Activated T-cell treated with anti-CD3 and anti-CD28 coated beads, Interleukin-2, amount 50 U/mL, for 72 hours (primary cell): ENCODE measurements at regions not wholly inside any gene's neighbourhood (a gene's known extent, or its start where the extent isn't known, plus 50 kb on each side); places are given as distances from the start of the nearest gene placed in this dataset.

Source experiments
- ATAC-seq, 2 donors: fragments of 150-1000 bp; cut with Tn5 transposase; replicated peaks in 1 of 2; 2 replicates each; pipeline ENCODE4 v1.10.0; 2021; ENCODE audit warnings: moderate library complexity in 2 of 2, mild to moderate bottlenecking in 1 of 2
- DNase-seq, 2 donors: peaks; one replicate each; pipeline ENCODE4 v3.0.0; 2021 to 2022; ENCODE audit warnings: mixed read lengths in 1 of 2
- H3K27ac Mint-ChIP-seq: one replicate; pipeline ENCODE4 v1.8.0; 2022; ENCODE audit warnings: mild to moderate bottlenecking, moderate library complexity, mixed read lengths
- H3K27me3 Mint-ChIP-seq: one replicate; pipeline ENCODE4 v1.8.0; 2022; ENCODE audit warnings: low read depth, mixed read lengths
- H3K36me3 Mint-ChIP-seq, 2 donors: one replicate each; pipeline ENCODE4 v1.8.0; 2022; ENCODE audit warnings: mixed read lengths in 2 of 2, mild to moderate bottlenecking in 1 of 2; ENCODE audit not compliant: insufficient read depth in 2 of 2
- H3K4me1 Mint-ChIP-seq: one replicate; pipeline ENCODE4 v1.8.0; 2022; ENCODE audit warnings: low read depth, mixed read lengths
- H3K4me3 Mint-ChIP-seq, 2 donors: one replicate each; pipeline ENCODE4 v1.8.0; 2022; ENCODE audit warnings: mild to moderate bottlenecking in 2 of 2, mixed read lengths in 2 of 2, moderate library complexity in 2 of 2
- H3K9me3 Mint-ChIP-seq, 2 donors: one replicate each; pipeline ENCODE4 v1.8.0; 2022; ENCODE audit warnings: mixed read lengths in 2 of 2

- Mint-ChIP-seq H3K4me3 (no peak overlapping the region), H3K27me3 (peaks cover 6% of the 10 kb centered on the region), H3K36me3 (no peaks in the 10 kb centered on the region), H3K27ac (no peak overlapping the region), H3K4me1 (no peaks in the 10 kb centered on the region), H3K9me3 (no peaks in the 10 kb centered on the region)
- DNase-seq (no peak), ATAC-seq (no peak)
Observed at GRCh38 chr14:38336298-38336697, 80.4 kb upstream of the CLEC14A start.

GRCh38 chr14:38330275-38330674 lies 74.4 kb upstream of the CLEC14A start:
- Mint-ChIP-seq H3K4me3 (no peak overlapping the region), H3K27ac (no peak overlapping the region), H3K36me3 (no peaks in the 10 kb centered on the region), H3K4me1 (no peaks in the 10 kb centered on the region), H3K9me3 (peaks cover 1 to 6% of the 10 kb centered on the region in 2 donors), H3K27me3 (no peaks in the 10 kb centered on the region)
- DNase-seq (no peak), ATAC-seq (no peak)

- H3K27me3 Mint-ChIP-seq = no peaks in the 10 kb centered on the region
- H3K36me3 Mint-ChIP-seq = no peaks in the 10 kb centered on the region
- H3K4me1 Mint-ChIP-seq = no peaks in the 10 kb centered on the region
- DNase-seq = no peak
- ATAC-seq = no peak
- H3K9me3 Mint-ChIP-seq = peaks cover 1 to 6% of the 10 kb centered on the region in 2 donors
- no peak overlapping the region for H3K27ac Mint-ChIP-seq
- H3K4me3 Mint-ChIP-seq = no peak overlapping the region
Observed at GRCh38 chr14:38329246-38329645, 73.4 kb upstream of the CLEC14A start.

GRCh38 chr14:38316922-38317321 lies 61.0 kb upstream of the CLEC14A start:
- DNase-seq (no peak), ATAC-seq (no peak)
- Mint-ChIP-seq H3K36me3 (no peaks in the 10 kb centered on the region), H3K27me3 (peaks cover 8% of the 10 kb centered on the region), H3K4me3 (no peak overlapping the region), H3K4me1 (no peaks in the 10 kb centered on the region), H3K9me3 (no peaks in the 10 kb centered on the region), H3K27ac (no peak overlapping the region)

- no peaks in the 10 kb centered on the region for H3K4me1 Mint-ChIP-seq
- DNase-seq (no peak), ATAC-seq (no peak)
- no peak overlapping the region for H3K4me3 Mint-ChIP-seq
- H3K27ac Mint-ChIP-seq = no peak overlapping the region
- no peaks in the 10 kb centered on the region for H3K36me3 Mint-ChIP-seq
- H3K9me3 Mint-ChIP-seq = no peaks in the 10 kb centered on the region
- no peaks in the 10 kb centered on the region for H3K27me3 Mint-ChIP-seq
Observed at GRCh38 chr14:38311655-38312054, 55.8 kb upstream of the CLEC14A start.

- no peaks in the 10 kb centered on the region for H3K36me3 Mint-ChIP-seq
- no peak overlapping the region for H3K27ac Mint-ChIP-seq
- H3K27me3 Mint-ChIP-seq = no peaks in the 10 kb centered on the region
- H3K4me1 Mint-ChIP-seq = no peaks in the 10 kb centered on the region
- no peak for ATAC-seq
- H3K4me3 Mint-ChIP-seq = no peak overlapping the region
- H3K9me3 Mint-ChIP-seq = no peaks in the 10 kb centered on the region
- no peak for DNase-seq
Observed at GRCh38 chr14:38310420-38310995, 54.6 kb upstream of the CLEC14A start.

- H3K27me3 Mint-ChIP-seq = no peaks in the 10 kb centered on the region
- no peak overlapping the region for H3K27ac Mint-ChIP-seq
- DNase-seq (no peak), ATAC-seq (no peak)
- no peak overlapping the region for H3K4me3 Mint-ChIP-seq
- H3K36me3 Mint-ChIP-seq = no peaks in the 10 kb centered on the region
- no peaks in the 10 kb centered on the region for H3K4me1 Mint-ChIP-seq
- no peaks in the 10 kb centered on the region for H3K9me3 Mint-ChIP-seq
Observed at GRCh38 chr14:38309522-38310277, 53.8 kb upstream of the CLEC14A start.
